IPS-NIHi11 (cell line): ENCODE measurements at regions not wholly inside any gene's neighbourhood (a gene's known extent, or its start where the extent isn't known, plus 50 kb on each side); places are given as distances from the start of the nearest gene placed in this dataset.

Experiments
- DNase-seq: peaks from one replicate; pipeline ENCODE4 v3.0.0; 2012; ENCODE audit warnings: mixed read lengths, low spot score

GRCh38 chr17:77394540-77395295, 253.9 kb downstream of the SEC14L1 start:
- DNase-seq, result peak; percentile 63

- no peak for DNase-seq
Measured at GRCh38 chr17:77395501-77396048, 254.8 kb downstream of the SEC14L1 start.

GRCh38 chr17:77396610-77397009, 255.8 kb downstream of the SEC14L1 start:
- no peak for DNase-seq

GRCh38 chr17:77398274-77398673, 257.5 kb downstream of the SEC14L1 start:
- no peak for DNase-seq

- DNase-seq, result no peak
Measured at GRCh38 chr17:77399319-77399957, 258.7 kb downstream of the SEC14L1 start.

GRCh38 chr17:77400445-77400870, 259.7 kb downstream of the SEC14L1 start:
- peak; percentile 62 for DNase-seq

GRCh38 chr17:77402159-77402731, 261.5 kb downstream of the SEC14L1 start:
- DNase-seq, result no peak

- no peak for DNase-seq
Measured at GRCh38 chr17:77403854-77404253, 263.1 kb downstream of the SEC14L1 start.

GRCh38 chr17:77404812-77405581, 264.2 kb downstream of the SEC14L1 start:
- no peak for DNase-seq

GRCh38 chr17:77405867-77406732, 265.3 kb downstream of the SEC14L1 start:
- DNase-seq, result no peak

- no peak for DNase-seq
Measured at GRCh38 chr17:77407321-77408277, 266.8 kb downstream of the SEC14L1 start.

GRCh38 chr17:77408284-77408683, 267.5 kb downstream of the SEC14L1 start:
- peak; percentile 13 for DNase-seq

GRCh38 chr17:77409282-77410161, 268.8 kb downstream of the SEC14L1 start:
- peak; percentile 68 for DNase-seq

- DNase-seq, result no peak
Measured at GRCh38 chr17:77410470-77410869, 269.7 kb downstream of the SEC14L1 start.

- no peak for DNase-seq
Measured at GRCh38 chr17:77414811-77415400, 274.1 kb downstream of the SEC14L1 start.

GRCh38 chr17:77416105-77416713, 275.4 kb downstream of the SEC14L1 start:
- no peak for DNase-seq

GRCh38 chr17:77417575-77417974, 276.8 kb downstream of the SEC14L1 start:
- DNase-seq, result no peak

GRCh38 chr17:77418609-77419008, 277.8 kb downstream of the SEC14L1 start:
- DNase-seq, result peak; percentile 14
